Thymus (tissue), 11 donors: ENCODE measurements at regions not wholly inside any gene's neighbourhood (a gene's known extent, or its start where the extent isn't known, plus 50 kb on each side); places are given as distances from the start of the nearest gene placed in this dataset.

Experiments used
- DNase-seq, 9 donors: peaks; one replicate each; pipeline ENCODE4 v3.0.0-alpha.2; 2013; ENCODE audit warnings: low spot score in 9 of 9, low read depth in 6 of 9, missing footprints in 1 of 9
- H3K27ac ChIP-seq, 2 donors: one replicate each; pipeline ENCODE4 v1.5.1; 2013; ENCODE audit warnings: control low read depth in 1 of 2, low read depth in 1 of 2, low read length in 1 of 2, mild to moderate bottlenecking in 1 of 2, moderate library complexity in 1 of 2
- H3K27me3 ChIP-seq, 2 donors: one replicate each; pipeline ENCODE4 v1.5.1; 2013; ENCODE audit warnings: low read length in 1 of 2; ENCODE audit not compliant: control insufficient read depth in 2 of 2, insufficient read depth in 1 of 2
- H3K36me3 ChIP-seq, 2 donors: one replicate each; pipeline ENCODE4 v1.5.1; 2013; ENCODE audit warnings: low read length in 1 of 2, mild to moderate bottlenecking in 1 of 2, moderate library complexity in 1 of 2; ENCODE audit not compliant: control insufficient read depth in 2 of 2, insufficient read depth in 2 of 2
- H3K4me1 ChIP-seq, 2 donors: one replicate each; pipeline ENCODE4 v1.5.1; 2013; ENCODE audit warnings: low read length in 2 of 2; ENCODE audit not compliant: control insufficient read depth in 2 of 2, insufficient read depth in 2 of 2
- H3K4me3 ChIP-seq, 2 donors: one replicate each; pipeline ENCODE4 v1.5.1; 2013; ENCODE audit warnings: low read length in 2 of 2, control low read depth in 1 of 2, mild to moderate bottlenecking in 1 of 2
- H3K9me3 ChIP-seq, 2 donors: one replicate each; pipeline ENCODE4 v1.5.1; 2013; ENCODE audit warnings: low read length in 1 of 2, mild to moderate bottlenecking in 1 of 2; ENCODE audit not compliant: control insufficient read depth in 2 of 2, insufficient read depth in 1 of 2
- WGBS: extraction: QIAGEN DNeasy Blood & Tissue Kit; methylation state at CpG from one replicate; pipeline ENCODE4 v1.1.7; 2013; 5-methylcytosine and 5-hydroxymethylcytosine counted together
- donor health status: healthy.

DNA sequence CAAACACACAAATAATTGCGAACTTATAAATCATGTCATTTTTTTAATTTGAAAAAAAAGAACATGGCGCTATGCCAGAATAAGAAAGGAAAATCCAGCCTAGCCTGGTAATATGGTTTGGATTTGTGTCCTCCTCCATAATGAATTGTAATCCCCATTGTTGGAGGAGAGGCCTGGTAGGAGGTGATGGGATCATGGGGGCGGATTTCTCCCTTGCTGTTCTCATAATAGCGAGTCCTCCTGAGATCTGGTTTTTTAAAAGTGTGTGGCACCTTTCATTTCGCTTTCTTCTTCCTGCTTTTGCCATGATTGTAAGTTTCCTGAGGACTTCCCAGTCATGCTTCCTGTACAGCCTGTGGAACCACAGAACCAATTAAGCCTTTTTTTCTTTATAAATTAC is 65.9 kb upstream of the TANC2 start:
- no peak for DNase-seq
- Histone ChIP-seq H3K27me3 (no peaks in the 10 kb centered on the region), H3K9me3 (no peaks in the 10 kb centered on the region), H3K27ac (no peak overlapping the region), H3K4me3 (no peak overlapping the region), H3K36me3 (no peaks in the 10 kb centered on the region), H3K4me1 (no peaks in the 10 kb centered on the region)
- WGBS, result 98% methylated on average over 5 of the region's 5 CpGs

DNA sequence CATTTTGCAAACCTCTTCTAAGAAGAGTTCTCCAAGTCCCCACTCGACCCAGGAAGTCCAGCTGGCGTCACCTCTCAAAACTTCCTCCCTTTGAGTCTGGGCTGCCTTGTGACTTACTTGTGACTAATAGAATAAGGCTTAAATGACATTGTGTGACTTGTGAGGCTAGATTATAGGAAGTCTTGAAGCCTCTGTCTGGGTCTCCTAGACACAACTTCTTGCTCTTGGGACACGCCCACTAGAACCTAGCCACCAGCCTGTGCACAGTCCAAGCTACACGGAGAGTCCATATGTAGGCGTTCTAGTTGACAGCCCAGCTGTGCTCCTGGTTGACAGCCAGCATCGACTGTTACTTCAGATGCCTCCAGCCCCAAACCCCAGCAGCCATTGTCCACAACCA is 66.7 kb upstream of the TANC2 start:
- no peaks in the 10 kb centered on the region for H3K4me1 ChIP-seq
- no peak overlapping the region for H3K27ac ChIP-seq
- DNase-seq, result no peak
- H3K9me3 ChIP-seq, result no peaks in the 10 kb centered on the region
- 96% methylated on average over 6 of the region's 6 CpGs for WGBS
- no peaks in the 10 kb centered on the region for H3K27me3 ChIP-seq
- no peaks in the 10 kb centered on the region for H3K36me3 ChIP-seq
- no peak overlapping the region for H3K4me3 ChIP-seq

DNA sequence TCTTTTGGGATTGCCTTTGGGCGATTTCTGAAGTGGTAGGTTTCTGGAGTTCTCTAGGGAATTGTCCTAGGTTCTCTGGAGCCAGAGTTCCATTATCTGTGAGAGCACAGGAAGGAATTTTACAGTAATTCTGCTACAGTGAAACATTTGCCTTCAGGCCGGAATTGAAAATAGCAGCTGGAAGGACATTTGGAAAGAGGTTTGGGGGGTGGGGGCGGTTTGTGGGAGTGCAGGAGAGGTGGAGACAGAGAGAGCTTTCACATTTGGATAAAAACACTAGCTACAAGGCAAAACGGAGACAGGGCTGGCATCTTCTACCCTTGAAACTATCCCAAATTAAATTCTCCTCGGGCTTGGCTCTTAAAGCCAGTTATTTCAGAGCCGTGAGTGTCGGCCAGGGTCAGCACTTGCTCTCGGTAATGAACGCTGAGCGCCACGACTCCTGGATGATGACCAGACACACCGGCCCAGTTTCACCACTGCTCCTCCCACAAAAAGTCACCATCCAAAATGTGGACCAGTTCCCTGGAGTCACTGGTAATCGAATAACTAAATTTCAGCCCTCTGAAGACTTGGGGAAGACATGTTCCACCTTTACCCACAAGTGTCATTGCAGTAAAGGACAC is 67.7 kb upstream of the TANC2 start:
- no peaks in the 10 kb centered on the region for H3K27me3 ChIP-seq
- no peaks in the 10 kb centered on the region for H3K36me3 ChIP-seq
- WGBS, result 94% methylated on average over 13 of the region's 13 CpGs
- no peaks in the 10 kb centered on the region for H3K9me3 ChIP-seq
- no peaks in the 10 kb centered on the region for H3K4me1 ChIP-seq
- no peak overlapping the region for H3K27ac ChIP-seq
- DNase-seq, result no peak
- H3K4me3 ChIP-seq, result no peak overlapping the region

DNA sequence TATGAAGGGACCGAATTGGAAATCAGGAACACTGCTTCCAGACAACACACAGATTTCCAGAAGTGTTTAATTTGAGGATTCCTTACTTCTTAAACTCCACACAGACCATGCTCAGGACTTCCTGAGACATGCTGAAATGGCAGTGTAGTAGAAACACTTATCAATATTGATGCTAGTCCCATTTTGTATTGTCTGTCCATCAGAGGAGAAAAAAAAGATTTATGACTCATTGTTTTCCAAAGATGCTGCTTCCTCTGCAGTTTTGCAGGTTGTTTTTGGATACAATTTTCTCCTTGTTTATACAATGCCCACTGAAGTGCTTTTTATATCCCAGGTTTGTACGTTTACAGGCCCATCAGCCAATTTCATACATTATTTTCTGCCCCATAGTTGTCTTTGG is 68.3 kb upstream of the TANC2 start:
- 92% methylated on average over 2 of the region's 2 CpGs for WGBS
- Histone ChIP-seq H3K27ac (no peak overlapping the region), H3K9me3 (no peaks in the 10 kb centered on the region), H3K27me3 (no peaks in the 10 kb centered on the region), H3K4me3 (no peak overlapping the region), H3K4me1 (peaks cover 0 to 3% of the 10 kb centered on the region in 2 donors), H3K36me3 (no peaks in the 10 kb centered on the region)
- DNase-seq, result no peak

DNA sequence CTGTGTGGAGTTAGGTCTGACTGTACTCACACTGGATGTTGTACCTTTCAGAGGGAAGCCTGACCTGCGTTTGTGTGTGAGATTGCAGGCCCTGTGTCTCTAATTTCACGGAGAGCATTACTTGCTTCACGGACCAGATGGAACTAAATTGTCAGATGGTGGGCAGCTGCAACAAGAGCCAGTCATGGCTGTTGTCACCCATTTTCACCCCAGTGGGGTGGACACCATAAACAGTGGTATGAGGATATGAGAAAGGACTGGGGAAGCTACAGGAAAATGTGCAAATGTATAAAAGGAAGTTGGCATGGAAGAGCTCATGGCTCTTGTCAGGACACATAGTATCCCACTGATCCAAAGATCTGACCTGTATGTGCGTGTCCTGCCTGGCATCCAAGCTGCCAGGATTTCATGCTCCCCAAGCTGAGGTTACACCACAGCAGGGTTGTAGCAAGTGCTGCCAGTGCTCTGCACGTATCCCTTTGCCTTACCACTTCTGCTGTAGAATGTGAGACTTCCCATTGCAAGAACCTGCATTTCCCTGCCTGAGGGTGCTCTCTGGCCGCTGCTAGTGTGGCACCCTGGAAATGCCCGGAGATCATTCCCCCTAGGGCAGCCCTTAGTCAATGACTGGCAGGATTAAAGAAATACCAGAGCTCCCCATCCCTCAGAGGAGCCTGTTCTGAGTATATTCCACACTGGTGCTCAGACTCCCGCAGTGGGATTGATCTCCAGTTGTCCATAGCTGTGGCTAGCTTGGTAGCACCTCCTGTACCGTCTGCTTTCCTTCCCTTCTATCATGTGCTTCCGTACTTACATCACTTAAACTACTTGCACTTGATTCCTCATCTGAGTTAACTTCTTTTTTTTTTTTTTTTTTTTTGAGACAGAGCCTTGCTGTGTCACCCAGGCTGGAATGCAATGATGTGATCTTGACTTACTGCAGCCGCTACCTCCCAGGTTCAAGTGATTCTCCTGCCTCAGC is 70.4 kb upstream of the TANC2 start:
- Histone ChIP-seq H3K4me3 (no peak overlapping the region), H3K36me3 (no peaks in the 10 kb centered on the region), H3K27me3 (no peaks in the 10 kb centered on the region), H3K4me1 (peaks cover 0 to 3% of the 10 kb centered on the region in 2 donors), H3K27ac (no peak overlapping the region), H3K9me3 (no peaks in the 10 kb centered on the region)
- WGBS, result 95% methylated on average over 11 of the region's 11 CpGs
- DNase-seq, result no peak

DNA sequence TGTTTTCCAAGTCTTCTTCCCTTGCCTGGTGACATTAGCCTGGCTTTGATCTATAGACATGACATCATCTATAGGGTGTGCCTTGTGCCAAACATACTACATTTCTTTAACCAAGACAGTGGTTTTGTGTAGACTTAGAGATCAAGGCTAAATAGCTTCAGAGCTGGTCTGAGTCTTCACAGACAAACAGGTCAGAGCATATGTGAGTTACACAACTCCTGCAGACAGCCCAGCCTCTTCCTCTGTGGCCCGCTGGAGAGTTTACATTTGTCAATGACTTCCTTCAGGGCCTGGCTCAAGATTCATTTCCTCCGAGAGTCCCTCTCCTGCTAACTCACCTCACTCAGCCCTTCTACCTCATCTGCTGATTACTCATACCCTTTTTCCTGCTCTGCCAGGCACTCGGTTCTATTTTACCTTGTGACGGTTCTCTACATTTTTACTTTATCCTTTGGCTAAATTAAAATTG is 73.1 kb upstream of the TANC2 start:
- WGBS, result 32% methylated on average over 4 of the region's 4 CpGs
- no peaks in the 10 kb centered on the region for H3K27me3 ChIP-seq
- H3K27ac ChIP-seq, result no peak overlapping the region
- peak in 2 of 9 donors; percentile 11 to 33 for DNase-seq
- H3K4me3 ChIP-seq, result no peak overlapping the region
- no peaks in the 10 kb centered on the region for H3K9me3 ChIP-seq
- peaks cover 0 to 3% of the 10 kb centered on the region in 2 donors for H3K4me1 ChIP-seq
- H3K36me3 ChIP-seq, result no peaks in the 10 kb centered on the region

DNA sequence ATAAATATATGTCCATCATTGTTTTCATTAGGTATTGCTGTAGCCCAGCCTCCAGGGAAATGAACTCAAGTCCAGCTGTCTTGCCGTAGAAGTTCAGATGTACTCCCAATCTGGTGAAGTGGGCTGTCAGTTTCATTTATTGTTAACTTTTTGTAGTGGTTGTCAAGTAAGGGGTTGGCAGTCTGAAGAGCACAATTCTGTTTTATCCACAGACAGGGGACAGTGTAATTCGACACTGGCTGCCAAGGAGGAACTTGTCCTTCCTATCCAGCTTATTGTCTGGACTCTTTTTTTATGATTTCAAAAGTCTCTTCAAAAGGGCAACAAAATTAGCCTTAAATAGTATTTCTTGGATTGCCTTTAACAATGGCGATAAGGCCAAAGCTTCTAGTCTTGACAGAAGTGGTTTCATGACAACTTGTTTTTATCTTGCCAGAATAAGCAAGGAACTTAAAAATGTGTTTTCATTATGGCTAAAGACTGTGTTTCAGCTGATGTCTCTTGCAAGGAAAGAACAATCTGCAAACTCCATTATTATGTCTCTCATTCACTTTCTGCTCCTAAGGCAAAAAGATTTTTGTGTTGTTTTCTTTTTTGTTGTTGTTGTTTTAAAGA is 73.9 kb upstream of the TANC2 start:
- Histone ChIP-seq H3K27me3 (no peaks in the 10 kb centered on the region), H3K4me1 (peaks cover 0 to 3% of the 10 kb centered on the region in 2 donors), H3K4me3 (no peak overlapping the region), H3K27ac (no peak overlapping the region), H3K36me3 (no peaks in the 10 kb centered on the region), H3K9me3 (no peaks in the 10 kb centered on the region)
- 80% methylated on average over 3 of the region's 3 CpGs for WGBS
- no peak for DNase-seq

DNA sequence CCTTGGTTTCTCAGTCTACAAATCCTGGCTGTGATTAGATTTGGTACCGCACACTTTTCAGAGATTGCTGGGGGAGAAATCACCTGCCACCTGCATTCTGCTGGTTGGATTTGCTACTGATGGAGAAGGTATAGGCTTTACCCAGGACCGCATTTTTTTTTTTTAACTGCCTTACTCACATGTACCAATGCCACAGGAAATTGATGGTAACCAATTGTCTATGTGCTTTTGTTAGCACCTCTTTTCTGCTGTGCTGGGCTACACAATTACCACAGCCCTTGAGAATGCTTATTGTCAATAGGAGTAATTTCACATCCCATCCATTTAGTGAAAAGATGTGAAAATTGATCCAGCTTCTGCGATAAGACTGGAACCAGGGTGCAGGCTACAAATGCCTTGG is 74.4 kb upstream of the TANC2 start:
- WGBS, result 98% methylated on average over 3 of the region's 3 CpGs
- no peak for DNase-seq
- no peaks in the 10 kb centered on the region for H3K9me3 ChIP-seq
- no peak overlapping the region for H3K27ac ChIP-seq
- peaks cover 0 to 3% of the 10 kb centered on the region in 2 donors for H3K4me1 ChIP-seq
- H3K27me3 ChIP-seq, result no peaks in the 10 kb centered on the region
- H3K4me3 ChIP-seq, result no peak overlapping the region
- no peaks in the 10 kb centered on the region for H3K36me3 ChIP-seq

DNA sequence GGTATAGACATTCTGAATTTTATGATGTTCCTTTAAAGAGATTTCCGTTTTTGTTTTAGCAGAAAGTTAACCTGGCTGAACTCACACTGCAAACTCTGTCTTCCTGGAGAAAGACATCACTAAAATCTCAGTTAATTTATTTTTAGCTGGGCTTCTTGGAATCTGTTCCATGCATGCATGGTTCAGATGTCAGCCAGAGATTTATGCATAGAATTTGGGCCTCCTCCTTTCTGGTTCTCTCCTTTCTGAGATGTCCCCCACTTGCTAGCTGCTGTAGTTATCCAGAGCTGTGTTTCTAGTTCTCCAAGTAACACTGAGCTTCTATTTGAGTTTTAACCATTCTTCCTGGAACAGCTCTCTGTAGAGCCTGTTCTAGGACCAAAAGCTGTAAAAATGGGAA is 77.3 kb upstream of the TANC2 start:
- H3K4me3 ChIP-seq, result no peak overlapping the region
- H3K36me3 ChIP-seq, result no peaks in the 10 kb centered on the region
- no peaks in the 10 kb centered on the region for H3K9me3 ChIP-seq
- H3K4me1 ChIP-seq, result peaks cover 0 to 3% of the 10 kb centered on the region in 2 donors
- H3K27me3 ChIP-seq, result no peaks in the 10 kb centered on the region
- 97% methylated on average over 1 of the region's 1 CpG for WGBS
- no peak overlapping the region for H3K27ac ChIP-seq
- DNase-seq, result no peak
